ENCODE measurements at regions not wholly inside any gene's neighbourhood (a gene's known extent, or its start where the extent isn't known, plus 50 kb on each side); places are given as distances from the start of the nearest gene placed in this dataset.

GRCh38 chr2:45192991-45193390 is 183.7 kb upstream of the SIX2 start:
- TF ChIP-seq CTCF (IDR thresholded peaks at IDR 0.05; ENCODE audit: extremely low read depth, missing control alignments), result no peak
- DNase-seq (ENCODE audit: low spot score), result no peak

GRCh38 chr2:45192481-45192880 is 183.2 kb upstream of the SIX2 start:
- DNase-seq (ENCODE audit: low spot score), result no peak
- no peak for TF ChIP-seq CTCF (IDR thresholded peaks at IDR 0.05; ENCODE audit: extremely low read depth, missing control alignments)

- TF ChIP-seq CTCF (IDR thresholded peaks at IDR 0.05; ENCODE audit: extremely low read depth, missing control alignments), result no peak
- no peak for DNase-seq (ENCODE audit: low spot score)
These were observed 182.7 kb upstream of the SIX2 start for GRCh38 chr2:45191976-45192375.

DNA sequence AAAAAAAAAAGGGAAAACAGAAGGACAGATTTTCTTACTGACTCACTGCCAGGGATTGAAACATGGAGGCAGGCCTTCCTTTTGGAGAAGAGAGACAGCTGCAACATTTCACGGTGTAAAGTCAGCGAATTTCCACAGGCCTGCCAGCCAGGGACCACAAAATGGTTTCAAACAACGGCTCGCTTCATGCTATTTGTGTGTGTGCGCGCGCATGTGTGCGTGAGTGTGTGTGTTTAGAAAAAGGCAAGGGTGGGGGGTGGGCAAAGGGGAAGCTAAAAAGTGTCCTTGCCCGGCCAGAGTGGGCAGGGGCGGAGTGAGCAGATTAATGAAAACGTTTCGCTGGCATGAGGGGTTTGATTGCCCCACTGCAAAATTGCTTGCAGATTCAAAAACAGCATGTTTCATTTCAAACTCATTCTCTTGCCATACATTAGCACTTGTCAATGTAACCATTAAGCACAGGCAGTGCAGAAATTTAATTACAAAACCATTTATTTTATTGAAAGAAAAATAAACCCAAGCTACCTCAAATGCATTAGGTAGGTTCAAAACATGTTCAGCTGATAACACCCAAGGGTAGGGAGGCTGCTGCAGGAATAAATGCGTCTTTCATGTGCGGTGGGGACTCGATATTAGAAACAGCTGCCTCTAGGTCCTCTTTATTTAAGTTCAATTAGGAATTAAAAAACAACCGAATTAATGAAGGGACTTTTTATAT is 182.1 kb upstream of the SIX2 start:
- no peak for TF ChIP-seq CTCF (IDR thresholded peaks at IDR 0.05; ENCODE audit: extremely low read depth, missing control alignments)
- DNase-seq (ENCODE audit: low spot score), result no peak

GRCh38 chr2:45190481-45190942 is 181.3 kb upstream of the SIX2 start:
- no peak for TF ChIP-seq CTCF (IDR thresholded peaks at IDR 0.05; ENCODE audit: extremely low read depth, missing control alignments)
- DNase-seq (ENCODE audit: low spot score), result no peak

GRCh38 chr2:45184606-45185005 is 175.4 kb upstream of the SIX2 start:
- no peak for TF ChIP-seq CTCF (IDR thresholded peaks at IDR 0.05; ENCODE audit: extremely low read depth, missing control alignments)
- DNase-seq (ENCODE audit: low spot score), result no peak

- no peak for TF ChIP-seq CTCF (IDR thresholded peaks at IDR 0.05; ENCODE audit: extremely low read depth, missing control alignments)
- no peak for DNase-seq (ENCODE audit: low spot score)
These were observed 173.5 kb upstream of the SIX2 start for GRCh38 chr2:45182667-45183295.
